Smooth muscle cell (in vitro differentiated cells): ENCODE measurements at regions not wholly inside any gene's neighbourhood (a gene's known extent, or its start where the extent isn't known, plus 50 kb on each side); places are given as distances from the start of the nearest gene placed in this dataset.

Experiments
- DNase-seq: peaks from one replicate; lab custom pipeline; 2025; ENCODE audit not compliant: unreplicated experiment; lab: John Stamatoyannopoulos, UW
- H2AFZ ChIP-seq: fragments of 200-600 bp; sonication (generic); 2 replicates; pipeline ENCODE4 v1.6.0; 2016; ENCODE audit warnings: antibody characterized with exemption, low read depth, mild to moderate bottlenecking
- H3F3A ChIP-seq: fragments of 200-600 bp; sonication (generic); 2 replicates; pipeline ENCODE4 v1.6.0; 2017; ENCODE audit warnings: antibody characterized with exemption, low read depth
- H3K27ac ChIP-seq: fragments of 200-600 bp; sonication (generic); 2 replicates; pipeline ENCODE4 v1.5.1; 2016; ENCODE audit warnings: low read depth, mild to moderate bottlenecking
- H3K27me3 ChIP-seq: fragments of 200-600 bp; sonication (generic); 2 replicates; pipeline ENCODE4 v1.6.1; 2016; ENCODE audit warnings: low read depth, mild to moderate bottlenecking
- H3K36me3 ChIP-seq: fragments of 200-600 bp; sonication (generic); 2 replicates; pipeline ENCODE4 v1.5.1; 2016; ENCODE audit warnings: low read depth
- H3K4me1 ChIP-seq: fragments of 200-600 bp; sonication (generic); 2 replicates; pipeline ENCODE4 v1.5.1; 2016; ENCODE audit warnings: low read depth
- H3K4me2 ChIP-seq: fragments of 200-600 bp; sonication (generic); 2 replicates; pipeline ENCODE4 v1.6.0; 2016; ENCODE audit warnings: mild to moderate bottlenecking
- H3K4me3 ChIP-seq: fragments of 200-600 bp; sonication (generic); 2 replicates; pipeline ENCODE4 v1.5.1; 2016; ENCODE audit warnings: mild to moderate bottlenecking
- H3K79me2 ChIP-seq: fragments of 200-600 bp; sonication (generic); 2 replicates; pipeline ENCODE4 v1.6.0; 2016; ENCODE audit warnings: low read depth, mild to moderate bottlenecking
- H3K9ac ChIP-seq: fragments of 200-600 bp; sonication (generic); 2 replicates; pipeline ENCODE4 v1.6.0; 2016; ENCODE audit warnings: low read depth
- H3K9me3 ChIP-seq: fragments of 200-600 bp; sonication (generic); replicated peaks from 2 replicates; pipeline ENCODE4 v1.5.1; 2016; ENCODE audit warnings: low read depth
- H4K20me1 ChIP-seq: fragments of 200-600 bp; sonication (generic); 2 replicates; pipeline ENCODE4 v1.6.0; 2016; ENCODE audit warnings: low read depth
- WGBS: methylation state at CpG from one replicate; pipeline ENCODE4 v1.1.7; 2016; ENCODE audit warnings: low lambda C conversion rate; 5-methylcytosine and 5-hydroxymethylcytosine counted together
- TF ChIP-seq, protein P1 (sequence below): fragments of 200-600 bp; sonication (generic); IDR thresholded peaks from 2 replicates; pipeline ENCODE4 v1.5.1; 2017; ENCODE audit warnings: borderline replicate concordance, mild to moderate bottlenecking, antibody characterized with exemption; ENCODE audit not compliant: insufficient read depth, poor library complexity, severe bottlenecking

DNA sequence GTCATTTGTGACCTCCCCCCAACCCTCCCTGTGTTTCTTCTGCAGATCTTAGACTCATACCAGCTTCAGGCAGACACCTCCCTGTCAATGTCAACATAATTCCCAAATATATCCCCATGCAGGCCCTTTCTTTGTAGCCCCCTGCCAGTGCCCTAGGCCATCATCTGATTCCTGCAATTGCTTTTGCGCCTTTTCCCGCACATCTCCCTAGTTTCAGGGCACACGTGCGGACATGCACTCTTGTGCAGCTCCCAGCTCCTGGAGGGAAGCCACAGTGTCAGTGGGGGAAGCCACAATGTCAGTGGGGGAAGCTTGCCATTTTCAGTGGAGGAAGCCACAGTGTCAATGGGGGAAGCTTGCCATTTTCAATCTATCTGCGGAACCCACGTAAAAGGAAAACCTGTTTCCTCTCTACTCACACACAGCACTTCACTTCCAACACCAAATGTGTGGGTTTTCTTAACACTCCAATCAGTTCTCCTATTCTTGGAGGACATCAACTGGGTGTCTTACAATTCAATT, 256.4 kb downstream of the ACKR3 start:
- Histone ChIP-seq H3K9ac (no peak overlapping the region), H3K4me1 (peaks cover 17% of the 10 kb centered on the region), H3K27ac (no peak overlapping the region), H3K79me2 (no peaks in the 10 kb centered on the region), H3K36me3 (no peaks in the 10 kb centered on the region), H2AFZ (no peak overlapping the region), H3K27me3 (no peaks in the 10 kb centered on the region), H3F3A (no peaks in the 10 kb centered on the region), H4K20me1 (no peaks in the 10 kb centered on the region), H3K9me3 (no peaks in the 10 kb centered on the region), H3K4me2 (no peak overlapping the region), H3K4me3 (no peak overlapping the region)
- TF ChIP-seq, protein P1, sequence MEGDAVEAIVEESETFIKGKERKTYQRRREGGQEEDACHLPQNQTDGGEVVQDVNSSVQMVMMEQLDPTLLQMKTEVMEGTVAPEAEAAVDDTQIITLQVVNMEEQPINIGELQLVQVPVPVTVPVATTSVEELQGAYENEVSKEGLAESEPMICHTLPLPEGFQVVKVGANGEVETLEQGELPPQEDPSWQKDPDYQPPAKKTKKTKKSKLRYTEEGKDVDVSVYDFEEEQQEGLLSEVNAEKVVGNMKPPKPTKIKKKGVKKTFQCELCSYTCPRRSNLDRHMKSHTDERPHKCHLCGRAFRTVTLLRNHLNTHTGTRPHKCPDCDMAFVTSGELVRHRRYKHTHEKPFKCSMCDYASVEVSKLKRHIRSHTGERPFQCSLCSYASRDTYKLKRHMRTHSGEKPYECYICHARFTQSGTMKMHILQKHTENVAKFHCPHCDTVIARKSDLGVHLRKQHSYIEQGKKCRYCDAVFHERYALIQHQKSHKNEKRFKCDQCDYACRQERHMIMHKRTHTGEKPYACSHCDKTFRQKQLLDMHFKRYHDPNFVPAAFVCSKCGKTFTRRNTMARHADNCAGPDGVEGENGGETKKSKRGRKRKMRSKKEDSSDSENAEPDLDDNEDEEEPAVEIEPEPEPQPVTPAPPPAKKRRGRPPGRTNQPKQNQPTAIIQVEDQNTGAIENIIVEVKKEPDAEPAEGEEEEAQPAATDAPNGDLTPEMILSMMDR, result no peak
- 90% methylated on average over 6 of the region's 6 CpGs for WGBS
- no peak for DNase-seq

DNA sequence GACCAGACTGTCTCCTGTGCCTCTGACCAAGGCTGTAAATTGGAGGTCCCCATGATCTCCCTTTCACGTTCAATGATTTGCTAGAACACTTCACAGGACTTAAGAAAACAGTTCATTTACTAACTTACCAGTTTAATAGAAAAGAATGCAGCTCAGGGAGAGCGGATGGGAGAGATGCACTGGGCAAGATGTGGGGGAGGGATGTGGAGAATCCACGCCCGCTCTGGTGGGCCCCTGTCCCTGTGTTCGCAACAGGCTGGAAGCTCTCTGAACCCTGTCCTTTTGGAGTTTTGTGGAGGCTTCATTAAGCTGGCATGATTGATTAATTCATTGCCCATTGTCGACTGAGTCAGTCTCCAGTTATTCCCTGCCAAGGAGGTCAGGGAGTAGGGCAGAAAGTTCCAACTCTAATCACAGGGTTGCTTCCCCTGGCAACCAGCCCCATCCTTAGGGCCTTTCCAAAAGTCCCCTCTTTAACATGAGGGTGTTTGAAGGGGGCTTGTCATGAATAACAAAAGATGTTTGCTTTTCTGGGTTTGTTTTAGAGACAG, 257.1 kb downstream of the ACKR3 start:
- Histone ChIP-seq H3K9me3 (no peaks in the 10 kb centered on the region), H3K36me3 (no peaks in the 10 kb centered on the region), H3K79me2 (no peaks in the 10 kb centered on the region), H3K4me1 (peaks cover 17% of the 10 kb centered on the region), H3K9ac (no peak overlapping the region), H3K27me3 (no peaks in the 10 kb centered on the region), H4K20me1 (no peaks in the 10 kb centered on the region), H3K4me2 (no peak overlapping the region), H2AFZ (no peak overlapping the region), H3K27ac (no peak overlapping the region), H3K4me3 (no peak overlapping the region), H3F3A (no peaks in the 10 kb centered on the region)
- DNase-seq, result no peak
- TF ChIP-seq, protein P1, result no peak
- 91% methylated on average over 6 of the region's 6 CpGs for WGBS

- no peaks in the 10 kb centered on the region for H3K27me3 ChIP-seq
- no peaks in the 10 kb centered on the region for H4K20me1 ChIP-seq
- H3K4me1 ChIP-seq, result peaks cover 17% of the 10 kb centered on the region
- no peak for DNase-seq
- H3K9ac ChIP-seq, result no peak overlapping the region
- TF ChIP-seq, protein P1, result no peak
- no peak overlapping the region for H3K27ac ChIP-seq
- H3K36me3 ChIP-seq, result no peaks in the 10 kb centered on the region
- no peak overlapping the region for H3K4me3 ChIP-seq
- 81% methylated on average over 3 of the region's 3 CpGs for WGBS
- no peaks in the 10 kb centered on the region for H3K79me2 ChIP-seq
- no peaks in the 10 kb centered on the region for H3F3A ChIP-seq
- no peak overlapping the region for H2AFZ ChIP-seq
- H3K4me2 ChIP-seq, result no peak overlapping the region
- H3K9me3 ChIP-seq, result no peaks in the 10 kb centered on the region
Observed at GRCh38 chr2:236827997-236828396, 257.7 kb upstream of the COPS8 start.

DNA sequence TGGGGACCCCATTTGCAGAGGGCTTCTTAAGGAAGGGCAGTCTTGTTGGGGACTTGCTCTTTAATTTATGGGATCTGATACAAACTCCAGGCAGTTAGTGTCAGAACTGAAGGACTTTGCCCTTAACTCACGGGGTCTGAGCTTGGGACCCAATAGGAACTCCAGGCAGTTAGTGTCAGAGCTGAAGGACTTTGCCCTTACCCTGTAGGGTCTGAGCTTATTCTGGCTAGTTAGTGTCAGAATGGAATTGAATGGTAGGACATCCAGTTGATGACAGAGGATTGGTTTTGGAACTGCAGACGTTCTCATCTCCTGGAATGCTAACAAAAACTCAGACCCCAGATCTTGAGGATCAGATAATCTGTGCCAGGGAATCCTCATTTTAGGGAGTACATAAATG, 256.9 kb upstream of the COPS8 start:
- Histone ChIP-seq H2AFZ (no peak overlapping the region), H3K79me2 (no peaks in the 10 kb centered on the region), H3K4me3 (no peak overlapping the region), H3K27me3 (no peaks in the 10 kb centered on the region), H3K9me3 (no peaks in the 10 kb centered on the region), H3K36me3 (no peaks in the 10 kb centered on the region), H3K27ac (no peak overlapping the region), H3K4me2 (no peak overlapping the region), H3F3A (no peaks in the 10 kb centered on the region), H3K4me1 (peaks cover 9% of the 10 kb centered on the region), H3K9ac (no peak overlapping the region), H4K20me1 (no peaks in the 10 kb centered on the region)
- TF ChIP-seq, protein P1, result no peak
- no peak for DNase-seq
- 79% methylated on average over 2 of the region's 2 CpGs for WGBS
